ENCODE measurements at regions not wholly inside any gene's neighbourhood (a gene's known extent, or its start where the extent isn't known, plus 50 kb on each side); places are given as distances from the start of the nearest gene placed in this dataset.

DNA sequence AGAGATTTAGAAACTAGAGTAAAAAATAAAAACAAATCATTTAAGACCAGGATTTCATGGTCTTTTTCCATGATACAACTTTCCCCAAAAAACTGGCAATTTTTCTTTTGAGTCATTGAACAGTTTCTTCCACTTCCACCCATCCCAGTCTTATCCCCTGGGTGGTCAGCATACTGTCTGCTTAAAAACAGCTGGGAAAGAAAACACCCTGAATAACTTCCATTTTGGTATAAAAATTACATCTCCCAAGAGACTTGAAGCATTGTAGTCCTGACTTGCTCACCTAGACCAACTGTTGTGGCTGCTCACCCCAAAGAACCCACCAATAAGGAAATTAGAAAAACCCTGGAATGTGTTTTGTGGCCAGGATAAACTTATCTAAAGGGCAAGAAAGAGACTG is 731.3 kb downstream of the NR2F1-AS1 start:
- Histone ChIP-seq H3K4me1 (no peaks in the 10 kb centered on the region), H3K27me3 (no peaks in the 10 kb centered on the region), H3K36me3 (no peaks in the 10 kb centered on the region), H3K9me3 (no peaks in the 10 kb centered on the region), H3K27ac (no peak overlapping the region), H3K4me3 (no peak overlapping the region)
- TF ChIP-seq, protein P1, sequence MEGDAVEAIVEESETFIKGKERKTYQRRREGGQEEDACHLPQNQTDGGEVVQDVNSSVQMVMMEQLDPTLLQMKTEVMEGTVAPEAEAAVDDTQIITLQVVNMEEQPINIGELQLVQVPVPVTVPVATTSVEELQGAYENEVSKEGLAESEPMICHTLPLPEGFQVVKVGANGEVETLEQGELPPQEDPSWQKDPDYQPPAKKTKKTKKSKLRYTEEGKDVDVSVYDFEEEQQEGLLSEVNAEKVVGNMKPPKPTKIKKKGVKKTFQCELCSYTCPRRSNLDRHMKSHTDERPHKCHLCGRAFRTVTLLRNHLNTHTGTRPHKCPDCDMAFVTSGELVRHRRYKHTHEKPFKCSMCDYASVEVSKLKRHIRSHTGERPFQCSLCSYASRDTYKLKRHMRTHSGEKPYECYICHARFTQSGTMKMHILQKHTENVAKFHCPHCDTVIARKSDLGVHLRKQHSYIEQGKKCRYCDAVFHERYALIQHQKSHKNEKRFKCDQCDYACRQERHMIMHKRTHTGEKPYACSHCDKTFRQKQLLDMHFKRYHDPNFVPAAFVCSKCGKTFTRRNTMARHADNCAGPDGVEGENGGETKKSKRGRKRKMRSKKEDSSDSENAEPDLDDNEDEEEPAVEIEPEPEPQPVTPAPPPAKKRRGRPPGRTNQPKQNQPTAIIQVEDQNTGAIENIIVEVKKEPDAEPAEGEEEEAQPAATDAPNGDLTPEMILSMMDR (IDR thresholded peaks at IDR 0.05), result no peak
- ATAC-seq (no peak), DNase-seq (no peak)
- intact Hi-C loops (cut with DNase I), result no loop called here

DNA sequence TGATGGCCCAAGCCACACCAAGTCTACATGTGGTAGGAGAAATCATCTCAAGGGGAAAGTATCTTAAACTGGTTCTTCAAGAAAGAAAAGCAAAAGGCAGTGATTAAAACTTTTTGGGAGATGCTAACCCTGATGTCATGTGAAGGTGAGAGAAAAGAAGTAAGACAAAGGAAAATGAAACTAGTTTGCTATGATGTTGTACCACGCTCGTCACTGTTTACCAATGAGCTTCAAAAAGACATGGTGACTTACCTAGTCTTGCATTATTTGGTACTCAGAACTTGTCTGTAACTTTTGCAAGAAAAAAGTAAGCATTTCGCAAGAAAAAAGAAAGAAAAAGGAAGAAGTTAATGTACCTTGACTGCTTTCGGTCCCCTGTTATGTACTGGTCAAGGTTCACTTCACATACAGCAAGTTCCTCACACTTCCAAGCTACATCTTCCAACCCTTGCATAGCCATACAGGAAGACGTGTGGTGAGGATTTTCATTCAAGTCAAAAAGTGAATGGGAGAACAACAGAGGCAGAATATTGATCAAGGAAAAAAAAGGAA is 739.3 kb downstream of the NR2F1-AS1 start:
- Histone ChIP-seq H3K27ac (no peak overlapping the region), H3K4me3 (no peak overlapping the region), H3K9me3 (no peaks in the 10 kb centered on the region), H3K36me3 (no peaks in the 10 kb centered on the region), H3K4me1 (no peaks in the 10 kb centered on the region), H3K27me3 (peaks cover 0 to 9% (median 0%) of the 10 kb centered on the region in 7 donors)
- no peak for ATAC-seq
- DNase-seq, result no peak
- TF ChIP-seq, protein P1 (IDR thresholded peaks at IDR 0.05), result no peak
- intact Hi-C loops (cut with DNase I), result no loop called here
- 87 to 91% methylated on average over 5 of the region's 5 CpGs for WGBS, 2 donors

DNA sequence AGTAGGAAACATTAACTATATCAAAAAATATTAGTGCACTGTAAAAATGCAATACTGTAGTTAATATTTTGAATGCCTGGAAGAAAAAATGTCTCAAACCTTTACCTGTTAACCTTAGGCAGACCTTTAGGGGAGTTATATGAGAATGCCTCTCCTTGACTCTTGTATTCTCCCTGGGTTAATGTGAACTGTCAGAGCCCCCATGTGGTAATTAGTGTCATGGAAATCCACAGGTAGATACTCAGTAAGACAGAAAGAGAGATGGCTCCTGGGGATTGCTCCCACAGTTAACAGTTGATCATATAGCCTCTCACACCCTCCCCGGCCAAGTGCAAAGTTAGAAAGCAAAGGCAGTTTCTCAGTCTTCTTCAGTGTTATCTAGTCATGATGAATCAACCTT is 742.8 kb downstream of the NR2F1-AS1 start:
- TF ChIP-seq, protein P1 (IDR thresholded peaks at IDR 0.05), result no peak

DNA sequence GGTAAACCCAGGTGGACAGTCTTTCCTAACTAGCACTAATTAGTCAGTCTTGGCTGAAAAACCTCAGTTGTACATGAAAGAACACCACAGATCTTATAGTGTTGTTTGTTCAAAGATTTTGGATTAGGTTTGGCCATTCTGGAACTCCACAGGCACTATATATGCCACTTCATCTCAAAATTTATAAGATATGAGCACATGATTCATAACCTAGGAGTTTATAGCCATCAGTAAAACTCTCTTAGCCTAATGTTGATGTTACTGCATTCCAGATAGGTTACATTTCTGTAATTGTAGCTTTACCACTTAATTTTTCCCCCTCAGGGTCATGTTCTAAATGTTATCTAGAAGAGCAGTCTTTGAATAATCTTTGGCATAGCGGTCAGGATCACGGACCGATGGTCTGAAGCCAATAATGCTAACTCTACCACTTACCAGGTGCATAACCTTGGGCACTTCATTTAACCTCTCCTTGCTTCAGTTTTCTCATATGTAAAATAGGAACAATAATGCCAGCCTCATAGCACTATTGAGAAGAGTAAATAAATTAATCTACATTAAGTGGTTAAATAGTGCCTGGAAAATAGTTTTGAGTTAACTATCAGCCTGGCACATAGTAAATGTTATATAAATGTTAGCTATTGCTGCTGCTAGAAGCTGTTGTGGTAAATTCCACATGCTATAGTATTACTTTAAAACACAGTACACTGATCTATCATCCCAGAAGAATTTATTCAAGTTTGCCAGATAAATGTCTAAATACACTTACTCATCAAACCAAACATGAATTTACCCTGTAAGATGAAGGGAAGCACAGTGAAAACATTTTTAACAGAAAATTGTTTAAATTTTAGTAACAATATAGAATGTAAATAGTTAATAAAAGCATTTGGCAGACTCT is 743.9 kb downstream of the NR2F1-AS1 start:
- H3K4me3 ChIP-seq, result no peak overlapping the region
- no peaks in the 10 kb centered on the region for H3K36me3 ChIP-seq
- 85 to 96% methylated on average over 3 of the region's 3 CpGs for WGBS, 2 donors
- no peak for DNase-seq
- peaks cover 0 to 9% (median 0%) of the 10 kb centered on the region in 7 donors for H3K27me3 ChIP-seq
- no peak for ATAC-seq
- TF ChIP-seq, protein P1 (IDR thresholded peaks at IDR 0.05), result no peak
- intact Hi-C loops (cut with DNase I), result no loop called here
- H3K27ac ChIP-seq, result no peak overlapping the region
- peaks cover 0 to 6% (median 0%) of the 10 kb centered on the region in 11 donors for H3K9me3 ChIP-seq
- no peaks in the 10 kb centered on the region for H3K4me1 ChIP-seq

More for the DNA sequence above, 742.8 kb downstream of the NR2F1-AS1 start:
- WGBS, 2 donors, result 71 to 76% methylated on average over 1 of the region's 1 CpG
- ATAC-seq (no peak), DNase-seq (no peak)
- Histone ChIP-seq H3K4me1 (no peaks in the 10 kb centered on the region), H3K36me3 (no peaks in the 10 kb centered on the region), H3K9me3 (no peaks in the 10 kb centered on the region), H3K4me3 (no peak overlapping the region), H3K27ac (no peak overlapping the region), H3K27me3 (peaks cover 0 to 9% (median 0%) of the 10 kb centered on the region in 7 donors)
- intact Hi-C loops (cut with DNase I), result no loop called here

All from heart right ventricle (tissue), 16 donors.